GM12891 (cell line): ENCODE measurements at regions not wholly inside any gene's neighbourhood (a gene's known extent, or its start where the extent isn't known, plus 50 kb on each side); places are given as distances from the start of the nearest gene placed in this dataset.

Experiments
- PAX5 ChIP-seq: IDR thresholded peaks from 2 replicates; pipeline ENCODE4 v1.6.1; 2011; ENCODE audit warnings: low read length, moderate library complexity, mild to moderate bottlenecking; ENCODE audit not compliant: insufficient read depth, severe bottlenecking
- POLR2A ChIP-seq: IDR thresholded peaks from 2 replicates; pipeline ENCODE4 v1.6.1; 2011; ENCODE audit warnings: low read depth, low read length, control low read depth
- POLR2AphosphoS5 ChIP-seq: IDR thresholded peaks from 2 replicates; pipeline ENCODE4 v1.6.1; 2011; ENCODE audit warnings: low read depth, low read length, control low read depth
- TAF1 ChIP-seq: IDR thresholded peaks from 2 replicates; pipeline ENCODE4 v1.6.1; 2011; ENCODE audit warnings: low read depth, low read length, control low read depth

DNA sequence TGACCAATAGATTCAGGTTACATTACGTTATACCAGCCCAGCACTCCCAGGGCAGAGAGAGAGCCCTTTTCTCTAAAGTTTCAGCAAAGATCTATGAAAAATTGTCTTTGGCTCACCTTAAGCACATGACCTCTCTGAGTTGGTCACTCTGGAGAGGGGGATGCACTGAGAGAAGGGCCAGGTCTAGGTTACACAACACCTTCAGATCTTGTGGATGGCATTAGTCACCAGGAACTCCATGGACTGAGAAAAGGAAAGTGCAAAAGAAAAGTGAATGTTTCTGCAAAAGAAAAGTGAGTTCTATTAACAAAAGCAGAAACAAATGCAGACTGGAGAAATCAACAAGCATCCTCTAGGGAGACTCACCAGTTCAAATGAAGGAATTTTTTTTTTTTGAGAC lies 253.3 kb upstream of the SALL1 start:
- TF ChIP-seq POLR2A, result no peak
- TF ChIP-seq POLR2AphosphoS5, result no peak
- no peak for TF ChIP-seq PAX5
- TF ChIP-seq TAF1, result no peak
